ENCODE measurements at regions not wholly inside any gene's neighbourhood (a gene's known extent, or its start where the extent isn't known, plus 50 kb on each side); places are given as distances from the start of the nearest gene placed in this dataset.
"Not testable (repeated sequence)": the region's sequence is repeated elsewhere in the genome, so short reads cannot be mapped to it uniquely, and the experiment has no call there.

- no peak for DNase-seq
Measured at GRCh38 chr14:86310148-86310547, 780.2 kb downstream of the FLRT2 start.

- DNase-seq = no peak
Measured at GRCh38 chr14:86305058-86305457, 775.1 kb downstream of the FLRT2 start.

GRCh38 chr14:86299994-86300393 lies 770.0 kb downstream of the FLRT2 start:
- DNase-seq = no peak

- DNase-seq = peak; percentile 87
Measured at GRCh38 chr14:86296173-86296572, 766.2 kb downstream of the FLRT2 start.

- no peak for DNase-seq
Measured at GRCh38 chr14:86288336-86288735, 758.4 kb downstream of the FLRT2 start.

- DNase-seq = no peak
Measured at GRCh38 chr14:86279405-86279804, 749.5 kb downstream of the FLRT2 start.

GRCh38 chr14:86257973-86258372 lies 728.0 kb downstream of the FLRT2 start:
- DNase-seq = no peak

GRCh38 chr14:86243158-86243557 lies 713.2 kb downstream of the FLRT2 start:
- no peak for DNase-seq

- DNase-seq = no peak
Measured at GRCh38 chr14:86237733-86238132, 707.8 kb downstream of the FLRT2 start.

GRCh38 chr14:86221755-86222154 lies 691.8 kb downstream of the FLRT2 start:
- no peak for DNase-seq

- no peak for DNase-seq
Measured at GRCh38 chr14:86221000-86221399, 691.1 kb downstream of the FLRT2 start.

- no peak for DNase-seq
Measured at GRCh38 chr14:86217523-86217922, 687.6 kb downstream of the FLRT2 start.

- no peak for DNase-seq
Measured at GRCh38 chr14:86203843-86204242, 673.9 kb downstream of the FLRT2 start.

GRCh38 chr14:86196471-86196870 lies 666.5 kb downstream of the FLRT2 start:
- DNase-seq = no peak

GRCh38 chr14:86193756-86194155 lies 663.8 kb downstream of the FLRT2 start:
- no peak for DNase-seq

GRCh38 chr14:86179980-86180379 lies 650.0 kb downstream of the FLRT2 start:
- no peak for DNase-seq

GRCh38 chr14:86168371-86168770 lies 638.4 kb downstream of the FLRT2 start:
- no peak for DNase-seq

GRCh38 chr14:86166541-86166940 lies 636.6 kb downstream of the FLRT2 start:
- no peak for DNase-seq

GRCh38 chr14:86153480-86153879 lies 623.5 kb downstream of the FLRT2 start:
- DNase-seq = no peak

GRCh38 chr14:86143248-86143647 lies 613.3 kb downstream of the FLRT2 start:
- DNase-seq = no peak

GRCh38 chr14:86141966-86142365 lies 612.0 kb downstream of the FLRT2 start:
- DNase-seq = no peak

- DNase-seq = no peak
Measured at GRCh38 chr14:86129426-86129825, 599.5 kb downstream of the FLRT2 start.

GRCh38 chr14:86124328-86124727 lies 594.4 kb downstream of the FLRT2 start:
- DNase-seq = no peak

GRCh38 chr14:86115972-86116371 lies 586.0 kb downstream of the FLRT2 start:
- DNase-seq = no peak

- DNase-seq = not testable (repeated sequence)
Measured at GRCh38 chr14:86110871-86111270, 580.9 kb downstream of the FLRT2 start.

- DNase-seq = no peak
Measured at GRCh38 chr14:86104691-86105265, 574.8 kb downstream of the FLRT2 start.
